ENCODE measurements at regions not wholly inside any gene's neighbourhood (a gene's known extent, or its start where the extent isn't known, plus 50 kb on each side); places are given as distances from the start of the nearest gene placed in this dataset.
"Not testable (repeated sequence)": the region's sequence is repeated elsewhere in the genome, so short reads cannot be mapped to it uniquely, and the experiment has no call there.

- Histone ChIP-seq H3K4me3 (ENCODE audit: low read length) (no peak overlapping the region), H3K27ac (ENCODE audit: low read length) (no peak overlapping the region), H3K4me1 (ENCODE audit: control insufficient read depth, low read depth, low read length) (no peaks in the 10 kb centered on the region), H3K9me3 (ENCODE audit: control insufficient read depth, low read depth, low read length) (no peaks in the 10 kb centered on the region), H3K27me3 (ENCODE audit: control insufficient read depth, insufficient read depth, low read length) (no peaks in the 10 kb centered on the region), H3K9ac (ENCODE audit: low read length) (no peak overlapping the region), H3K36me3 (ENCODE audit: control insufficient read depth, low read depth, low read length) (no peaks in the 10 kb centered on the region)
Observed at GRCh38 chr10:80957161-80957560, 419.5 kb downstream of the SH2D4B start.

- H3K36me3 ChIP-seq (ENCODE audit: control insufficient read depth, low read depth, low read length) = no peaks in the 10 kb centered on the region
- H3K9ac ChIP-seq (ENCODE audit: low read length) = no peak overlapping the region
- no peaks in the 10 kb centered on the region for H3K27me3 ChIP-seq (ENCODE audit: control insufficient read depth, insufficient read depth, low read length)
- H3K27ac ChIP-seq (ENCODE audit: low read length) = no peak overlapping the region
- no peak overlapping the region for H3K4me3 ChIP-seq (ENCODE audit: low read length)
- H3K4me1 ChIP-seq (ENCODE audit: control insufficient read depth, low read depth, low read length) = peaks cover 7% of the 10 kb centered on the region
- no peaks in the 10 kb centered on the region for H3K9me3 ChIP-seq (ENCODE audit: control insufficient read depth, low read depth, low read length)
Observed at GRCh38 chr10:80964179-80964578, 426.5 kb downstream of the SH2D4B start.

- H3K9me3 ChIP-seq (ENCODE audit: control insufficient read depth, low read depth, low read length) = no peaks in the 10 kb centered on the region
- no peak overlapping the region for H3K4me3 ChIP-seq (ENCODE audit: low read length)
- H3K4me1 ChIP-seq (ENCODE audit: control insufficient read depth, low read depth, low read length) = peaks cover 7% of the 10 kb centered on the region
- H3K9ac ChIP-seq (ENCODE audit: low read length) = no peak overlapping the region
- H3K27me3 ChIP-seq (ENCODE audit: control insufficient read depth, insufficient read depth, low read length) = no peaks in the 10 kb centered on the region
- no peak overlapping the region for H3K27ac ChIP-seq (ENCODE audit: low read length)
- no peaks in the 10 kb centered on the region for H3K36me3 ChIP-seq (ENCODE audit: control insufficient read depth, low read depth, low read length)
Observed at GRCh38 chr10:80964955-80965614, 427.4 kb downstream of the SH2D4B start.

- Histone ChIP-seq H3K4me1 (ENCODE audit: control insufficient read depth, low read depth, low read length) (peaks cover 7% of the 10 kb centered on the region), H3K27ac (ENCODE audit: low read length) (no peak overlapping the region), H3K27me3 (ENCODE audit: control insufficient read depth, insufficient read depth, low read length) (no peaks in the 10 kb centered on the region), H3K9ac (ENCODE audit: low read length) (no peak overlapping the region), H3K9me3 (ENCODE audit: control insufficient read depth, low read depth, low read length) (no peaks in the 10 kb centered on the region), H3K4me3 (ENCODE audit: low read length) (no peak overlapping the region), H3K36me3 (ENCODE audit: control insufficient read depth, low read depth, low read length) (no peaks in the 10 kb centered on the region)
Observed at GRCh38 chr10:80966326-80966986, 428.8 kb downstream of the SH2D4B start.

GRCh38 chr10:80967357-80967756 lies 429.7 kb downstream of the SH2D4B start:
- not testable (repeated sequence) for H3K4me1 ChIP-seq (ENCODE audit: control insufficient read depth, low read depth, low read length); H3K27ac ChIP-seq (ENCODE audit: low read length); H3K36me3 ChIP-seq (ENCODE audit: control insufficient read depth, low read depth, low read length); H3K9ac ChIP-seq (ENCODE audit: low read length); H3K27me3 ChIP-seq (ENCODE audit: control insufficient read depth, insufficient read depth, low read length); H3K4me3 ChIP-seq (ENCODE audit: low read length); H3K9me3 ChIP-seq (ENCODE audit: control insufficient read depth, low read depth, low read length)

GRCh38 chr10:80968903-80969302 lies 431.2 kb downstream of the SH2D4B start:
- H3K27me3 ChIP-seq (ENCODE audit: control insufficient read depth, insufficient read depth, low read length) = no peaks in the 10 kb centered on the region
- no peak overlapping the region for H3K4me3 ChIP-seq (ENCODE audit: low read length)
- no peak overlapping the region for H3K9ac ChIP-seq (ENCODE audit: low read length)
- H3K27ac ChIP-seq (ENCODE audit: low read length) = no peak overlapping the region
- H3K9me3 ChIP-seq (ENCODE audit: control insufficient read depth, low read depth, low read length) = no peaks in the 10 kb centered on the region
- peaks cover 7% of the 10 kb centered on the region for H3K4me1 ChIP-seq (ENCODE audit: control insufficient read depth, low read depth, low read length)
- H3K36me3 ChIP-seq (ENCODE audit: control insufficient read depth, low read depth, low read length) = no peaks in the 10 kb centered on the region

- no peaks in the 10 kb centered on the region for H3K27me3 ChIP-seq (ENCODE audit: control insufficient read depth, insufficient read depth, low read length)
- H3K36me3 ChIP-seq (ENCODE audit: control insufficient read depth, low read depth, low read length) = no peaks in the 10 kb centered on the region
- no peak overlapping the region for H3K4me3 ChIP-seq (ENCODE audit: low read length)
- H3K4me1 ChIP-seq (ENCODE audit: control insufficient read depth, low read depth, low read length) = no peaks in the 10 kb centered on the region
- no peak overlapping the region for H3K9ac ChIP-seq (ENCODE audit: low read length)
- H3K9me3 ChIP-seq (ENCODE audit: control insufficient read depth, low read depth, low read length) = no peaks in the 10 kb centered on the region
- no peak overlapping the region for H3K27ac ChIP-seq (ENCODE audit: low read length)
Observed at GRCh38 chr10:80971461-80971860, 433.8 kb downstream of the SH2D4B start.

GRCh38 chr10:80976658-80977057 lies 439.0 kb downstream of the SH2D4B start:
- H3K4me1 ChIP-seq (ENCODE audit: control insufficient read depth, low read depth, low read length) = no peaks in the 10 kb centered on the region
- H3K36me3 ChIP-seq (ENCODE audit: control insufficient read depth, low read depth, low read length) = no peaks in the 10 kb centered on the region
- no peak overlapping the region for H3K9ac ChIP-seq (ENCODE audit: low read length)
- no peak overlapping the region for H3K27ac ChIP-seq (ENCODE audit: low read length)
- no peak overlapping the region for H3K4me3 ChIP-seq (ENCODE audit: low read length)
- no peaks in the 10 kb centered on the region for H3K9me3 ChIP-seq (ENCODE audit: control insufficient read depth, low read depth, low read length)
- no peaks in the 10 kb centered on the region for H3K27me3 ChIP-seq (ENCODE audit: control insufficient read depth, insufficient read depth, low read length)

GRCh38 chr10:80985102-80985501 lies 447.4 kb downstream of the SH2D4B start:
- H3K9me3 ChIP-seq (ENCODE audit: control insufficient read depth, low read depth, low read length) = no peaks in the 10 kb centered on the region
- H3K4me1 ChIP-seq (ENCODE audit: control insufficient read depth, low read depth, low read length) = no peaks in the 10 kb centered on the region
- no peak overlapping the region for H3K9ac ChIP-seq (ENCODE audit: low read length)
- no peaks in the 10 kb centered on the region for H3K27me3 ChIP-seq (ENCODE audit: control insufficient read depth, insufficient read depth, low read length)
- no peaks in the 10 kb centered on the region for H3K36me3 ChIP-seq (ENCODE audit: control insufficient read depth, low read depth, low read length)
- H3K27ac ChIP-seq (ENCODE audit: low read length) = no peak overlapping the region
- no peak overlapping the region for H3K4me3 ChIP-seq (ENCODE audit: low read length)

GRCh38 chr10:80986596-80986995 lies 448.9 kb downstream of the SH2D4B start:
- Histone ChIP-seq H3K36me3 (ENCODE audit: control insufficient read depth, low read depth, low read length) (no peaks in the 10 kb centered on the region), H3K9me3 (ENCODE audit: control insufficient read depth, low read depth, low read length) (no peaks in the 10 kb centered on the region), H3K27me3 (ENCODE audit: control insufficient read depth, insufficient read depth, low read length) (no peaks in the 10 kb centered on the region), H3K27ac (ENCODE audit: low read length) (no peak overlapping the region), H3K4me1 (ENCODE audit: control insufficient read depth, low read depth, low read length) (no peaks in the 10 kb centered on the region), H3K4me3 (ENCODE audit: low read length) (no peak overlapping the region), H3K9ac (ENCODE audit: low read length) (no peak overlapping the region)

GRCh38 chr10:80988755-80989154 lies 451.1 kb downstream of the SH2D4B start:
- Histone ChIP-seq H3K27me3 (ENCODE audit: control insufficient read depth, insufficient read depth, low read length) (no peaks in the 10 kb centered on the region), H3K9me3 (ENCODE audit: control insufficient read depth, low read depth, low read length) (no peaks in the 10 kb centered on the region), H3K9ac (ENCODE audit: low read length) (no peak overlapping the region), H3K36me3 (ENCODE audit: control insufficient read depth, low read depth, low read length) (no peaks in the 10 kb centered on the region), H3K27ac (ENCODE audit: low read length) (no peak overlapping the region), H3K4me3 (ENCODE audit: low read length) (no peak overlapping the region), H3K4me1 (ENCODE audit: control insufficient read depth, low read depth, low read length) (no peaks in the 10 kb centered on the region)

GRCh38 chr10:80996615-80997193 lies 459.0 kb downstream of the SH2D4B start:
- no peak overlapping the region for H3K27ac ChIP-seq (ENCODE audit: low read length)
- H3K9me3 ChIP-seq (ENCODE audit: control insufficient read depth, low read depth, low read length) = no peaks in the 10 kb centered on the region
- H3K4me3 ChIP-seq (ENCODE audit: low read length) = no peak overlapping the region
- no peaks in the 10 kb centered on the region for H3K4me1 ChIP-seq (ENCODE audit: control insufficient read depth, low read depth, low read length)
- no peaks in the 10 kb centered on the region for H3K27me3 ChIP-seq (ENCODE audit: control insufficient read depth, insufficient read depth, low read length)
- no peaks in the 10 kb centered on the region for H3K36me3 ChIP-seq (ENCODE audit: control insufficient read depth, low read depth, low read length)
- no peak overlapping the region for H3K9ac ChIP-seq (ENCODE audit: low read length)

Measured in iPS-18a (cell line).